HG02798 (cell line): ENCODE measurements at regions not wholly inside any gene's neighbourhood (a gene's known extent, or its start where the extent isn't known, plus 50 kb on each side); places are given as distances from the start of the nearest gene placed in this dataset.
A peak's percentile ranks its signal among the peaks of the same experiment; 100 is the strongest.

Experiments used
- ATAC-seq: cut with Tn5 transposase; IDR thresholded peaks from one replicate; pipeline ENCODE4 v1.9.1; 2021; ENCODE audit warnings: mild to moderate bottlenecking; ENCODE audit not compliant: unreplicated experiment, poor library complexity

- ATAC-seq, result no peak
These were observed 575.9 kb upstream of the JAG1 start for GRCh38 chr20:11249683-11250082.

- no peak for ATAC-seq
These were observed 578.6 kb upstream of the JAG1 start for GRCh38 chr20:11252447-11252846.

- ATAC-seq, result no peak
These were observed 581.7 kb upstream of the JAG1 start for GRCh38 chr20:11255455-11255854.

- ATAC-seq, result no peak
These were observed 582.1 kb upstream of the JAG1 start for GRCh38 chr20:11255860-11256259.

GRCh38 chr20:11260611-11261010 is 586.8 kb upstream of the JAG1 start:
- ATAC-seq, result no peak

- ATAC-seq, result peak; percentile 81
These were observed 587.8 kb upstream of the JAG1 start for GRCh38 chr20:11261533-11262000.

- ATAC-seq, result no peak
These were observed 592.8 kb upstream of the JAG1 start for GRCh38 chr20:11266571-11266970.

- ATAC-seq, result peak; percentile 68
These were observed 593.4 kb upstream of the JAG1 start for GRCh38 chr20:11267131-11267761.

- no peak for ATAC-seq
These were observed 594.0 kb upstream of the JAG1 start for GRCh38 chr20:11267762-11268335.

- no peak for ATAC-seq
These were observed 596.8 kb upstream of the JAG1 start for GRCh38 chr20:11270566-11270965.

- ATAC-seq, result no peak
These were observed 597.5 kb upstream of the JAG1 start for GRCh38 chr20:11271319-11271718.

- no peak for ATAC-seq
These were observed 598.3 kb upstream of the JAG1 start for GRCh38 chr20:11271920-11272594.

GRCh38 chr20:11274141-11274594 is 600.4 kb upstream of the JAG1 start:
- peak; percentile 52 for ATAC-seq

GRCh38 chr20:11275740-11276139 is 601.9 kb upstream of the JAG1 start:
- ATAC-seq, result no peak

GRCh38 chr20:11277170-11277569 is 603.4 kb upstream of the JAG1 start:
- ATAC-seq, result no peak

GRCh38 chr20:11277858-11278257 is 604.1 kb upstream of the JAG1 start:
- no peak for ATAC-seq

GRCh38 chr20:11278461-11278860 is 604.7 kb upstream of the JAG1 start:
- ATAC-seq, result no peak

- ATAC-seq, result no peak
These were observed 607.4 kb upstream of the JAG1 start for GRCh38 chr20:11281240-11281639.

GRCh38 chr20:11281768-11282167 is 608.0 kb upstream of the JAG1 start:
- ATAC-seq, result no peak

GRCh38 chr20:11287126-11287525 is 613.3 kb upstream of the JAG1 start:
- no peak for ATAC-seq

GRCh38 chr20:11296221-11296620 is 621.5 kb upstream of the BTBD3 start:
- ATAC-seq, result no peak

GRCh38 chr20:11296951-11297350 is 620.7 kb upstream of the BTBD3 start:
- no peak for ATAC-seq
